ENCODE measurements at regions not wholly inside any gene's neighbourhood (a gene's known extent, or its start where the extent isn't known, plus 50 kb on each side); places are given as distances from the start of the nearest gene placed in this dataset.

DNA sequence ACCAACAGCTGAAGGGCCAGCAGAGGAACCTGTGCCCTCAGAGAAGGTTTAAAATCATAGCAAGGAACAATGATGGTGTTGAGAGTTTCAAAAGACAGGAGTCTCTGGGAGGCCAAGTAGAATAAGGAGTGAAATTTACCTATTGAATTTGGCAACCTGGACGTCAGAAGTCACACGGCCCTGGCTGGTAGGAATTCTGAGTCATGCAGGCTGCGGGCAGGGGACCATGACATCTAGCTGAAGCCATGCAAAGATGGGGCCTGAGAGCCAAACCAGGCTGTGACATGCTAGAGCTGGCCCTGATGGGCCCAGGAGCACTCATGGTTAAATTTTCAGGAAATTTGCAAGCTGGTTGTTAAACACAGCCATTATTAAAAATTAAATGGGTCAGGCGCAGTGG lies 64.0 kb upstream of the SNX9 start:
- ATAC-seq (ENCODE audit: low read depth in 2 of 2) (no peak), DNase-seq (no peak)
- Mint-ChIP-seq H3K36me3 (no peaks in the 10 kb centered on the region), H3K4me1 (peaks cover 58 to 80% (median 70%) of the 10 kb centered on the region in 3 donors), H3K27ac (peak overlapping the region in 5 of 6 donors; percentile 57 to 85 (median 72)), H3K27me3 (peaks cover 0 to 6% (median 0%) of the 10 kb centered on the region in 3 donors), H3K9me3 (no peaks in the 10 kb centered on the region), H3K4me3 (peak overlapping the region in 1 of 8 donors; percentile 53)

DNA sequence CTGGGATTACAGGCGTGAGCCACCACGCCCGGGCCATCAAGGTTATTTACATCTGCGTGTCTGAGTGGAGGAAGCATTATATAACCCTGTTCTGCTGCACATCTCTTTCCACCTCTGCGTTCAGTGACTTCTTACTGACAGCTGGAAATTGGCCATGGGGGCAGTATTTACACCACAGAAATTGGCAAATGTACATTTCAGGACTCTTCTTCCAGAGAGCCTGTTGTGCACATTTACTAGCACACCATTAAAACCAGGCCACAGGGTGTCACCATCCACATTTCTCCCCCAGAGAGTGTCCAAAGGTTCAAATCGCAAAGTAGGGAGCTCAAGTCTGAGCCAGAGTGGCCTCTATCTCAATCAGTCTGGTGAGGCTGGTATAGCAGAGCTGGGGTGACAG lies 62.9 kb upstream of the SNX9 start:
- Mint-ChIP-seq H3K9me3 (peaks cover 0 to 2% (median 0%) of the 10 kb centered on the region in 7 donors), H3K27ac (peak overlapping the region in 4 of 6 donors; percentile 12 to 96 (median 69)), H3K4me3 (peak overlapping the region in 2 of 8 donors; percentile 61 to 77), H3K4me1 (peaks cover 68 to 92% (median 81%) of the 10 kb centered on the region in 3 donors), H3K36me3 (no peaks in the 10 kb centered on the region), H3K27me3 (no peaks in the 10 kb centered on the region)
- DNase-seq (no peak), ATAC-seq (ENCODE audit: low read depth in 2 of 2) (no peak)

- ATAC-seq (ENCODE audit: low read depth in 2 of 2) = no peak
- peak overlapping the region in 7 of 8 donors; percentile 7 to 93 (median 61) for H3K4me3 Mint-ChIP-seq
- no peak for DNase-seq
Measured at GRCh38 chr6:157760589-157761330, 62.3 kb upstream of the SNX9 start.

DNA sequence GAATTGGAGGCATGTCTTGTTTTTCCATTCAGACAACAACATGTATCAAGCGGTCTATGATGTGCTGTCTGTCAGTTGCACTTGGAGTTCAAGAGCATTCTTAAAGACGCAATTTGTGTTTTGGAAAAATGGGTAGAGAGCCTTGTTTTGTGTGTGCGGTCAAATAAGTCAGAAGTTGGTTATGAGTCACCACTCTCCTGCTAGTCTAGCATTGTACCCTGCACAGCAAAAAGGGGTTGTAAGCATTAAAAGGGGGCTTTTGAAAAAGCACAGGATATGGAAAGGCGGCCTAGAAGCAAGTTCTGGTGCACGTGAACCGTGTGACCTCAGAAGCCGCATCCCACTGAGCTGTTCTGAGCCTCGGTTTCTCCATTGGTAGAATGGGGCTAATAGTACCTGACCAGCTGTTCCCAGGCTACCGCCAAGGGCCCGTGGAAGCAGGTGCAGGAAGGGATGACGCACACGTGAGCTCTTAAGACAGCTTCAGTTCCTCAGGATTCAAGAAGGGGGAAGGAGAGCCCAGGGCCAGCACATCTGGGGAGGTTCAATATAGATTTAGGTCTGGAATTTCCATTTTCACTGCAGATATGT lies 61.6 kb upstream of the SNX9 start:
- Mint-ChIP-seq H3K27me3 (no peaks in the 10 kb centered on the region), H3K36me3 (no peaks in the 10 kb centered on the region), H3K4me1 (peaks cover 71 to 95% (median 88%) of the 10 kb centered on the region in 3 donors), H3K27ac (peak overlapping the region in 5 of 6 donors; percentile 54 to 96 (median 92)), H3K4me3 (peak overlapping the region in 7 of 8 donors; percentile 53 to 93 (median 77)), H3K9me3 (peaks cover 0 to 2% (median 0%) of the 10 kb centered on the region in 7 donors)
- DNase-seq (peak; percentile 47), ATAC-seq (ENCODE audit: low read depth in 2 of 2) (no peak)

More at GRCh38 chr6:157760589-157761330, 62.3 kb upstream of the SNX9 start:
- Mint-ChIP-seq H3K9me3 (peaks cover 0 to 2% (median 0%) of the 10 kb centered on the region in 7 donors), H3K36me3 (no peaks in the 10 kb centered on the region), H3K27me3 (no peaks in the 10 kb centered on the region), H3K4me1 (peaks cover 69 to 95% (median 83%) of the 10 kb centered on the region in 3 donors), H3K27ac (peak overlapping the region in 5 of 6 donors; percentile 12 to 96 (median 91))

- peaks cover 71 to 95% (median 88%) of the 10 kb centered on the region in 3 donors for H3K4me1 Mint-ChIP-seq
- DNase-seq = no peak
- H3K27ac Mint-ChIP-seq = peak overlapping the region in 5 of 6 donors; percentile 91 to 100 (median 96)
- H3K4me3 Mint-ChIP-seq = peak overlapping the region in 7 of 8 donors; percentile 53 to 93 (median 77)
- no peaks in the 10 kb centered on the region for H3K36me3 Mint-ChIP-seq
- peaks cover 0 to 2% (median 0%) of the 10 kb centered on the region in 7 donors for H3K9me3 Mint-ChIP-seq
- H3K27me3 Mint-ChIP-seq = no peaks in the 10 kb centered on the region
- ATAC-seq (ENCODE audit: low read depth in 2 of 2) = no peak
Measured at GRCh38 chr6:157761926-157762325, 61.1 kb upstream of the SNX9 start.

GRCh38 chr6:157762636-157763035 lies 60.4 kb upstream of the SNX9 start:
- ATAC-seq (ENCODE audit: low read depth in 2 of 2) (no peak), DNase-seq (peak; percentile 22)
- H3K4me3 Mint-ChIP-seq = peak overlapping the region; percentile 64 to 93 (median 82)
- peak overlapping the region; percentile 71 to 100 (median 95) for H3K27ac Mint-ChIP-seq
- H3K4me1 Mint-ChIP-seq = peaks cover 72 to 95% (median 88%) of the 10 kb centered on the region in 3 donors
- H3K9me3 Mint-ChIP-seq = peaks cover 0 to 2% (median 0%) of the 10 kb centered on the region in 7 donors
- H3K36me3 Mint-ChIP-seq = no peaks in the 10 kb centered on the region
- H3K27me3 Mint-ChIP-seq = no peaks in the 10 kb centered on the region

GRCh38 chr6:157763129-157763903 lies 59.7 kb upstream of the SNX9 start:
- H3K36me3 Mint-ChIP-seq = no peaks in the 10 kb centered on the region
- DNase-seq = no peak
- peaks cover 71 to 95% (median 88%) of the 10 kb centered on the region in 3 donors for H3K4me1 Mint-ChIP-seq
- peak overlapping the region; percentile 96 to 100 (median 99) for H3K27ac Mint-ChIP-seq
- no peak for ATAC-seq (ENCODE audit: low read depth in 2 of 2)
- H3K27me3 Mint-ChIP-seq = no peaks in the 10 kb centered on the region
- peak overlapping the region; percentile 77 to 93 (median 88) for H3K4me3 Mint-ChIP-seq
- peaks cover 0 to 2% (median 0%) of the 10 kb centered on the region in 7 donors for H3K9me3 Mint-ChIP-seq

DNA sequence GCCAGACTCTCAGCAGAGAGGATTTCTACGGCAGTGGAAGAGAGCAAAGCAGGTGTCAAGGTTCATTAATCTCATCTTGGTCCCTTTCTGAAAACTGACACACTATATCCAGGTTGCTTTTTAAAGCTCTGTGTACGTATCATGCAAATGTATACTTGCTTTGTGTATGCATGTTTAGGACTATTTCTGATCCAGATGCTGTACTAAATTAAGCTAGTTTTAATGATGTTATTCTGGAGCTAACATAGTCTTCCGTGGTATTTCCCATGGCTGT lies 59.2 kb upstream of the SNX9 start:
- no peaks in the 10 kb centered on the region for H3K27me3 Mint-ChIP-seq
- ATAC-seq (ENCODE audit: low read depth in 2 of 2) (peak; percentile 15), DNase-seq (peak; percentile 48)
- peak overlapping the region; percentile 77 to 93 (median 88) for H3K4me3 Mint-ChIP-seq
- peaks cover 0 to 2% (median 0%) of the 10 kb centered on the region in 7 donors for H3K9me3 Mint-ChIP-seq
- H3K27ac Mint-ChIP-seq = peak overlapping the region; percentile 96 to 100 (median 99)
- peaks cover 70 to 95% (median 87%) of the 10 kb centered on the region in 3 donors for H3K4me1 Mint-ChIP-seq
- H3K36me3 Mint-ChIP-seq = no peaks in the 10 kb centered on the region

- no peaks in the 10 kb centered on the region for H3K27me3 Mint-ChIP-seq
Measured at GRCh38 chr6:157764178-157765068, 58.6 kb upstream of the SNX9 start.

GRCh38 chr6:157766901-157767774 lies 55.9 kb upstream of the SNX9 start:
- H3K9me3 Mint-ChIP-seq = peaks cover 0 to 4% (median 0%) of the 10 kb centered on the region in 7 donors
- ATAC-seq (ENCODE audit: low read depth in 2 of 2) = no peak
- H3K27ac Mint-ChIP-seq = peak overlapping the region; percentile 96 to 100 (median 100)
- peak overlapping the region; percentile 15 to 91 (median 79) for H3K4me3 Mint-ChIP-seq
- no peaks in the 10 kb centered on the region for H3K36me3 Mint-ChIP-seq
- peaks cover 68 to 89% (median 78%) of the 10 kb centered on the region in 3 donors for H3K4me1 Mint-ChIP-seq
- no peak for DNase-seq
- H3K27me3 Mint-ChIP-seq = no peaks in the 10 kb centered on the region

More at GRCh38 chr6:157764178-157765068, 58.6 kb upstream of the SNX9 start:
- H3K4me1 Mint-ChIP-seq = peaks cover 74 to 94% (median 89%) of the 10 kb centered on the region in 3 donors
- DNase-seq (peak; percentile 92), ATAC-seq (ENCODE audit: low read depth in 2 of 2) (peak; percentile 62 to 65)
- H3K4me3 Mint-ChIP-seq = peak overlapping the region; percentile 77 to 93 (median 88)
- H3K27ac Mint-ChIP-seq = peak overlapping the region; percentile 96 to 100 (median 99)
- H3K9me3 Mint-ChIP-seq = peaks cover 0 to 2% (median 0%) of the 10 kb centered on the region in 7 donors
- H3K36me3 Mint-ChIP-seq = no peaks in the 10 kb centered on the region

GRCh38 chr6:157767775-157768156 lies 55.3 kb upstream of the SNX9 start:
- ATAC-seq (ENCODE audit: low read depth in 2 of 2) (no peak), DNase-seq (no peak)
- no peaks in the 10 kb centered on the region for H3K27me3 Mint-ChIP-seq
- peaks cover 0 to 4% (median 0%) of the 10 kb centered on the region in 7 donors for H3K9me3 Mint-ChIP-seq
- H3K4me1 Mint-ChIP-seq = peaks cover 69 to 88% (median 78%) of the 10 kb centered on the region in 3 donors
- no peaks in the 10 kb centered on the region for H3K36me3 Mint-ChIP-seq
- peak overlapping the region; percentile 59 to 91 (median 83) for H3K4me3 Mint-ChIP-seq
- H3K27ac Mint-ChIP-seq = peak overlapping the region; percentile 96 to 100 (median 100)

Data from naive B cell (primary cell).